ENCODE measurements at regions not wholly inside any gene's neighbourhood (a gene's known extent, or its start where the extent isn't known, plus 50 kb on each side); places are given as distances from the start of the nearest gene placed in this dataset.

DNA sequence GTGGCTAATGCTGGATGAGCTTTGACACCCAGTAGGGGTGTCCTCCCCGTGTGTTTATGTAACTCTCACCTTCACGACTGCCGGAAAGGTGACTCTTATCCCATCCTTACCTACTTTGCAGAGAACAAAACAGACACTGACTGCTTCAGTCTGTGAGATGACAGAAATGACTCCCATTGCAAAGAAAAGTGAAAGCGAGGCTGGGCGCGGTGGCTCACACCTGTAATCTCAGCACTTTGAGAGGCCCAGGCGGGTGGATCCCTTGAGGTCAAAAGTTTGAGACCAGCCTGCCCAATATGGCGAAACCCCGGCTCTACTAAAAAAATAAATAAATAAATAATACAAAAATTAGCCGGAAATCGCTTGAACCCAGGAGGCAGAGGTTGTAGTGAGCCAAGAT lies 106.4 kb upstream of the ANO1 start:
- Histone ChIP-seq H3K27me3 (ENCODE audit: insufficient read depth, low read length, poor library complexity) (no peaks in the 10 kb centered on the region), H2AFZ (ENCODE audit: low read depth, low read length) (no peak overlapping the region), H3K4me1 (ENCODE audit: insufficient read depth, low read length) (peaks cover 7% of the 10 kb centered on the region), H3K9ac (ENCODE audit: low read depth, low read length) (no peak overlapping the region), H3K9me3 (ENCODE audit: insufficient read depth, low read length, severe bottlenecking) (no peaks in the 10 kb centered on the region), H3K36me3 (ENCODE audit: insufficient read depth, low read length) (no peaks in the 10 kb centered on the region), H3K79me2 (ENCODE audit: insufficient read depth, low read length) (no peaks in the 10 kb centered on the region), H3K27ac (ENCODE audit: low read length) (no peak overlapping the region), H3K4me2 (ENCODE audit: insufficient read depth, low read length) (no peak overlapping the region), H4K20me1 (ENCODE audit: insufficient read depth, low read length) (no peaks in the 10 kb centered on the region; the same call in 1 of the 2 replicates), H3K4me3 (ENCODE audit: low read depth in 1 of 2, low read length in 2 of 2) (no peak overlapping the region)
- TF ChIP-seq, protein P1, sequence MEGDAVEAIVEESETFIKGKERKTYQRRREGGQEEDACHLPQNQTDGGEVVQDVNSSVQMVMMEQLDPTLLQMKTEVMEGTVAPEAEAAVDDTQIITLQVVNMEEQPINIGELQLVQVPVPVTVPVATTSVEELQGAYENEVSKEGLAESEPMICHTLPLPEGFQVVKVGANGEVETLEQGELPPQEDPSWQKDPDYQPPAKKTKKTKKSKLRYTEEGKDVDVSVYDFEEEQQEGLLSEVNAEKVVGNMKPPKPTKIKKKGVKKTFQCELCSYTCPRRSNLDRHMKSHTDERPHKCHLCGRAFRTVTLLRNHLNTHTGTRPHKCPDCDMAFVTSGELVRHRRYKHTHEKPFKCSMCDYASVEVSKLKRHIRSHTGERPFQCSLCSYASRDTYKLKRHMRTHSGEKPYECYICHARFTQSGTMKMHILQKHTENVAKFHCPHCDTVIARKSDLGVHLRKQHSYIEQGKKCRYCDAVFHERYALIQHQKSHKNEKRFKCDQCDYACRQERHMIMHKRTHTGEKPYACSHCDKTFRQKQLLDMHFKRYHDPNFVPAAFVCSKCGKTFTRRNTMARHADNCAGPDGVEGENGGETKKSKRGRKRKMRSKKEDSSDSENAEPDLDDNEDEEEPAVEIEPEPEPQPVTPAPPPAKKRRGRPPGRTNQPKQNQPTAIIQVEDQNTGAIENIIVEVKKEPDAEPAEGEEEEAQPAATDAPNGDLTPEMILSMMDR (IDR thresholded peaks at IDR 0.05; ENCODE audit: borderline replicate concordance, extremely low read depth, low read length, poor library complexity, severe bottlenecking): no peak
- no peak for TF ChIP-seq EZH2 (IDR thresholded peaks at IDR 0.05; ENCODE audit: borderline replicate concordance, low read depth, low read length, severe bottlenecking)
- ATAC-seq (ENCODE audit: insufficient read depth, low read depth) (no peak), DNase-seq (no peak)

DNA sequence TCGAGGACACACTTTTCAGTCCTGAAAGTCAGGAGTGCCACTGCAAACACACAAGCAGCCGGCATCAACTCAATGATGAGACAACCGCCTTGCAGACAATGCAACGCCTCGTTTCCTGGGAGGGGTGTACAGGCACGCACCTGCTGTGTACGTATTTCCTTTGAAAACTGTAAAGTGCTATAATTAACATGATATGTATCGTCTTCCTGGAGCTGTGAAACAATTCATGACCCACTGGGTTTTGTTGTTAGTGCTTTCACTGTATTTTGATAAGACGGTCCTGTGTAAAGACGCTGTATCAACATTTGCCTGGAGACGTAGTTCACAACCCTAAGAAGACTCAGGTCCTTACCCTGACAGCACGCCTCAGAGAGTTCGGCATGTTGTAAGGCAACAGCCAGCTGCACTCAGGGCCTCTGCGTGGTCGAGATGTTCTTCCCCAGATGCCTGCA lies 105.7 kb upstream of the ANO1 start:
- TF ChIP-seq EZH2 (IDR thresholded peaks at IDR 0.05; ENCODE audit: borderline replicate concordance, low read depth, low read length, severe bottlenecking): no peak
- TF ChIP-seq, protein P1 (IDR thresholded peaks at IDR 0.05; ENCODE audit: borderline replicate concordance, extremely low read depth, low read length, poor library complexity, severe bottlenecking): no peak
- H3K4me3 ChIP-seq (ENCODE audit: low read depth in 1 of 2, low read length in 2 of 2): no peak overlapping the region
- peaks cover 7% of the 10 kb centered on the region for H3K4me1 ChIP-seq (ENCODE audit: insufficient read depth, low read length)
- H3K36me3 ChIP-seq (ENCODE audit: insufficient read depth, low read length): no peaks in the 10 kb centered on the region
- no peak overlapping the region for H3K27ac ChIP-seq (ENCODE audit: low read length)
- ATAC-seq (ENCODE audit: insufficient read depth, low read depth): no peak
- H3K27me3 ChIP-seq (ENCODE audit: insufficient read depth, low read length, poor library complexity): no peaks in the 10 kb centered on the region
- no peaks in the 10 kb centered on the region; the same call in 1 of the 2 replicates for H4K20me1 ChIP-seq (ENCODE audit: insufficient read depth, low read length)
- H3K9me3 ChIP-seq (ENCODE audit: insufficient read depth, low read length, severe bottlenecking): no peaks in the 10 kb centered on the region
- no peak overlapping the region for H3K4me2 ChIP-seq (ENCODE audit: insufficient read depth, low read length)
- H3K9ac ChIP-seq (ENCODE audit: low read depth, low read length): no peak overlapping the region
- DNase-seq: no peak
- H2AFZ ChIP-seq (ENCODE audit: low read depth, low read length): no peak overlapping the region
- no peaks in the 10 kb centered on the region for H3K79me2 ChIP-seq (ENCODE audit: insufficient read depth, low read length)

DNA sequence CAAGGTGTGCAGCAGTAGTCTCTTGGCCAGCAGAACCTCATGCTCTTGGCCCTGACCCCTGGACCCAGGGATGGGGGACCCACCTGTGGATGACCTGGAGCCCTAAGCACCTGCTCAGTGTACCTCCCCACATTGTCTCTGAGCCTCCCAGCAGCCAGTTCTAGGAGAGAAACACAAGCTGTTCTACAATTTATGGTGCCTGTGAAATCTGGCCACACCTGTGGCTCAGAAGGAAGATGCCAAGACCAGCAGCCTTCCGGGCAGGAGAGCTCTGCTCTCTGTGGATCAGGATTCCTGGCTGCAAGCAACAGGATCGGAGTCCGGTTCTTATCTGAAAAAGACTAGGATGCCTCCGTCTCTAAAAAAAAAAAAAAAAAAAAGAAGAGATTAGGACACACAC lies 103.6 kb upstream of the ANO1 start:
- Histone ChIP-seq H3K4me1 (ENCODE audit: insufficient read depth, low read length) (peaks cover 7% of the 10 kb centered on the region), H3K4me3 (ENCODE audit: low read depth in 1 of 2, low read length in 2 of 2) (no peak overlapping the region), H3K36me3 (ENCODE audit: insufficient read depth, low read length) (no peaks in the 10 kb centered on the region), H3K27ac (ENCODE audit: low read length) (no peak overlapping the region), H3K9ac (ENCODE audit: low read depth, low read length) (no peak overlapping the region), H4K20me1 (ENCODE audit: insufficient read depth, low read length) (no peaks in the 10 kb centered on the region), H3K79me2 (ENCODE audit: insufficient read depth, low read length) (no peaks in the 10 kb centered on the region), H3K4me2 (ENCODE audit: insufficient read depth, low read length) (no peak overlapping the region), H3K9me3 (ENCODE audit: insufficient read depth, low read length, severe bottlenecking) (no peaks in the 10 kb centered on the region), H2AFZ (ENCODE audit: low read depth, low read length) (no peak overlapping the region), H3K27me3 (ENCODE audit: insufficient read depth, low read length, poor library complexity) (no peaks in the 10 kb centered on the region)
- no peak for TF ChIP-seq EZH2 (IDR thresholded peaks at IDR 0.05; ENCODE audit: borderline replicate concordance, low read depth, low read length, severe bottlenecking)
- TF ChIP-seq, protein P1 (IDR thresholded peaks at IDR 0.05; ENCODE audit: borderline replicate concordance, extremely low read depth, low read length, poor library complexity, severe bottlenecking): no peak
- DNase-seq (no peak), ATAC-seq (ENCODE audit: insufficient read depth, low read depth) (no peak)

DNA sequence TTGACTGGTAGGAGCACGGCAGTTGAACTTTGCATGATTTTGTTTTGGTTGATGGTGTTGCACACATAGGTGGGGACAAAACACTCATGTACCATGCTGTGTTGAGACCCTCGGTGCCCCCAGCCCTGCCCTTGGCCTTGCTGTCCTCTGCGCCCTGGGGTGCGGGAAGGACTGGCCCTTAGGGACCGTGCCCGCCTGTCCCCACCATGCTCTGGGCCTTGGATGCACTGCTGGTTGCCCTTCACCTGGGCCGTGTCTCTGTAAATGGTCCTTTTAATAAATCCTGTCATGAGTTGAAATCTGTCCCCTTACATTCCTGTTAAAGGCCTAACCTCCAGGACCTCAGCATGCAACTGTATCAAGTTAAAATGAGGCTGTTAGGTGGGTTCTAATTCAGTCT lies 102.3 kb upstream of the ANO1 start:
- Histone ChIP-seq H4K20me1 (ENCODE audit: insufficient read depth, low read length) (no peaks in the 10 kb centered on the region), H3K79me2 (ENCODE audit: insufficient read depth, low read length) (no peaks in the 10 kb centered on the region), H3K9ac (ENCODE audit: low read depth, low read length) (no peak overlapping the region), H3K4me1 (ENCODE audit: insufficient read depth, low read length) (no peaks in the 10 kb centered on the region), H3K27ac (ENCODE audit: low read length) (no peak overlapping the region), H3K4me3 (ENCODE audit: low read depth in 1 of 2, low read length in 2 of 2) (no peak overlapping the region), H3K9me3 (ENCODE audit: insufficient read depth, low read length, severe bottlenecking) (no peaks in the 10 kb centered on the region), H3K27me3 (ENCODE audit: insufficient read depth, low read length, poor library complexity) (no peaks in the 10 kb centered on the region), H3K36me3 (ENCODE audit: insufficient read depth, low read length) (no peaks in the 10 kb centered on the region), H3K4me2 (ENCODE audit: insufficient read depth, low read length) (no peak overlapping the region), H2AFZ (ENCODE audit: low read depth, low read length) (no peak overlapping the region)
- ATAC-seq (ENCODE audit: insufficient read depth, low read depth): no peak
- no peak for TF ChIP-seq EZH2 (IDR thresholded peaks at IDR 0.05; ENCODE audit: borderline replicate concordance, low read depth, low read length, severe bottlenecking)
- TF ChIP-seq, protein P1 (IDR thresholded peaks at IDR 0.05; ENCODE audit: borderline replicate concordance, extremely low read depth, low read length, poor library complexity, severe bottlenecking): no peak
- no peak for DNase-seq

Data from DND-41 (cell line).